A673 (cell line): ENCODE measurements at regions not wholly inside any gene's neighbourhood (a gene's known extent, or its start where the extent isn't known, plus 50 kb on each side); places are given as distances from the start of the nearest gene placed in this dataset.

Source experiments
- BruUV-seq: library from RNA; stranded (reverse); fragments of 400-500 nt; replicated peaks from 2 replicates; lab custom pipeline; 2021; lab: Mats Ljungman, UMichigan
- CTCF ChIA-PET: fragments of 300-600 bp; sonication (Branson Sonifier 250); formaldehyde crosslinking; loops from one replicate; lab custom pipeline; 2022; ENCODE audit warnings: antibody characterized with exemption; lab: Charles Lee
- POLR2A ChIA-PET: fragments of 300-600 bp; sonication (Branson Sonifier 250); formaldehyde crosslinking; loops from one replicate; lab custom pipeline; 2022; ENCODE audit warnings: antibody characterized with exemption; ENCODE audit not compliant: low non-redundant PET; lab: Charles Lee
- DNase-seq: peaks from one replicate; pipeline ENCODE4 v3.0.0-alpha.2; 2015; ENCODE audit warnings: low spot score
- H3K27ac ChIP-seq: fragments of 200-600 bp; sonication (generic); 2 replicates; pipeline ENCODE4 v1.5.1; 2016; ENCODE audit warnings: mixed run types, low read depth, mild to moderate bottlenecking, mixed read lengths, antibody characterized with exemption, low read length; ENCODE audit not compliant: poor library complexity, severe bottlenecking
- H3K27me3 ChIP-seq: fragments of 200-600 bp; sonication (generic); replicated peaks from 2 replicates; pipeline ENCODE4 v1.6.1; 2017; ENCODE audit warnings: mixed run types, low read depth, mild to moderate bottlenecking, mixed read lengths, antibody characterized with exemption, low read length; ENCODE audit not compliant: insufficient read depth, poor library complexity
- H3K36me3 ChIP-seq: fragments of 200-600 bp; sonication (generic); 2 replicates; pipeline ENCODE4 v1.6.1; 2016; ENCODE audit warnings: mixed run types, mild to moderate bottlenecking, mixed read lengths, antibody characterized with exemption, low read length; ENCODE audit not compliant: insufficient read depth, poor library complexity, severe bottlenecking
- H3K4me1 ChIP-seq: fragments of 200-600 bp; sonication (generic); 2 replicates; pipeline ENCODE4 v1.6.1; 2017; ENCODE audit warnings: mixed run types, mild to moderate bottlenecking, mixed read lengths, antibody characterized with exemption, low read length; ENCODE audit not compliant: insufficient read depth, poor library complexity, severe bottlenecking
- H3K4me3 ChIP-seq: fragments of 200-600 bp; sonication (generic); 2 replicates; pipeline ENCODE4 v1.5.1; 2016; ENCODE audit warnings: low read depth, mixed run types, mild to moderate bottlenecking, mixed read lengths, low read length; ENCODE audit not compliant: poor library complexity, severe bottlenecking
- H3K9me3 ChIP-seq: fragments of 200-600 bp; sonication (generic); 2 replicates; pipeline ENCODE4 v1.6.1; 2016; ENCODE audit warnings: mixed run types, low read depth, mild to moderate bottlenecking, mixed read lengths, antibody characterized with exemption, low read length; ENCODE audit not compliant: poor library complexity, severe bottlenecking
- CTCF ChIP-seq: fragments of 300-800, 200-600 bp; sonication (generic); conservative IDR thresholded peaks from 2 replicates; pipeline ENCODE4 v1.5.1; 2017; ENCODE audit warnings: low read depth, mild to moderate bottlenecking, antibody characterized with exemption, low read length, moderate library complexity, mixed read lengths
- EZH2 ChIP-seq: fragments of 200-600 bp; sonication (generic); IDR thresholded peaks from 2 replicates; pipeline ENCODE4 v1.6.1; 2017; ENCODE audit warnings: borderline replicate concordance, low read depth, mild to moderate bottlenecking, mixed read lengths, antibody characterized with exemption, low read length; ENCODE audit not compliant: poor library complexity, severe bottlenecking
- intact Hi-C: fragments of 100-400 bp; cut with micrococcal nuclease; formaldehyde crosslinking; loops from one replicate; pipeline ENCODE4 v1.10.0; 2022; ENCODE audit not compliant: unreplicated experiment

DNA sequence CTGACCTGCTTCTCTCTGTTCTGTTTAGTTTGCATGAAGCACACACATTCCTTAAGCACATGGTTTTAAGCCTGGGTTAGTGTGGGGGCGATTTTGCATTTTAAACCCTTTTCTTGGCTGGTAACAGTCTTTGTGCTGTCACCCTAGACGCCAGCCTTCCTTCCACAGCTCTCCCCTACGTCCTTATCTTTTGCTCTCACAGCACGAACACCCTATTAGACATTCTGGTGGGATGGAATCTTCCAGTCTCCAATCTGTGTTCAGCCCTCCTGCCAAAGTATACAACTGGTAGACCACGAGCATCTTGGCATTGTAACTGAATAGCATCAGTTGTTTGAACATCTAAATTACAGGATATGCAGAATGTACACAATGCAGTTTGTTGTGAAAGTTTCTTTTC is 316.9 kb upstream of the IRX2 start:
- no TSS peak for BruUV-seq
- intact Hi-C loops: no loop called here
- peaks cover 17% of the 10 kb centered on the region for H3K9me3 ChIP-seq
- H3K4me1 ChIP-seq: no peaks in the 10 kb centered on the region
- CTCF ChIA-PET: no interaction called here
- TF ChIP-seq CTCF: no peak
- no peak for TF ChIP-seq EZH2
- no peaks in the 10 kb centered on the region for H3K36me3 ChIP-seq
- POLR2A ChIA-PET: no interaction called here
- no peaks in the 10 kb centered on the region for H3K27me3 ChIP-seq
- no peak overlapping the region for H3K4me3 ChIP-seq
- DNase-seq: no peak
- H3K27ac ChIP-seq: no peak overlapping the region

DNA sequence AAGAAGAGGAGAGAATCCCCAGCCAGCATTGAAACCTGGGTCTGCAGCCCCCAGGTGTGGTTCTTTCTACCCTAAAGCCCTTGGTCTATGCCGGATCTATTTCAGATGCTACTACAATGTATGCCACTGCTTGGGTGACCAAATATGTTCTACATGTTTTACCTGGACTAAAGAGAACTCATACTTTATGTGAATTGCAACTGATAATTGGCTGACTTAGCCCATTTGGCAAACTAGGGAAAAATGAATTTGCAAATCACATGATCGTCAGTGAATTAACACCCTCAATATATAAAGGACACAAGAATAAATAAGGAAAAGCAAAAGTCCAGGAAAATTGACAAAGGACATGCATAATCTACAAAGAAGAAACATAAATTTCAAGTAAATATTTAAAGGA is 308.8 kb upstream of the IRX2 start:
- TF ChIP-seq CTCF: no peak
- no peak for TF ChIP-seq EZH2
- no TSS peak for BruUV-seq
- Histone ChIP-seq H3K36me3 (no peaks in the 10 kb centered on the region), H3K27me3 (no peaks in the 10 kb centered on the region), H3K4me1 (no peaks in the 10 kb centered on the region), H3K27ac (no peak overlapping the region), H3K4me3 (no peak overlapping the region), H3K9me3 (peaks cover 50% of the 10 kb centered on the region)
- POLR2A ChIA-PET: no interaction called here
- CTCF ChIA-PET: no interaction called here
- intact Hi-C loops: no loop called here
- no peak for DNase-seq

- ChIA-PET POLR2A (no interaction called here), CTCF (no interaction called here)
- no TSS peak for BruUV-seq
- no peak for TF ChIP-seq CTCF
- no peak for TF ChIP-seq EZH2
- H3K27ac ChIP-seq: no peak overlapping the region
- DNase-seq: no peak
- H3K9me3 ChIP-seq: peaks cover 50% of the 10 kb centered on the region
- no peaks in the 10 kb centered on the region for H3K27me3 ChIP-seq
- no peak overlapping the region for H3K4me3 ChIP-seq
- H3K4me1 ChIP-seq: no peaks in the 10 kb centered on the region
- intact Hi-C loops: no loop called here
- H3K36me3 ChIP-seq: no peaks in the 10 kb centered on the region
Observed at GRCh38 chr5:3059488-3059887, 308.0 kb upstream of the IRX2 start.
